ENCODE measurements at regions not wholly inside any gene's neighbourhood (a gene's known extent, or its start where the extent isn't known, plus 50 kb on each side); places are given as distances from the start of the nearest gene placed in this dataset.

DNA sequence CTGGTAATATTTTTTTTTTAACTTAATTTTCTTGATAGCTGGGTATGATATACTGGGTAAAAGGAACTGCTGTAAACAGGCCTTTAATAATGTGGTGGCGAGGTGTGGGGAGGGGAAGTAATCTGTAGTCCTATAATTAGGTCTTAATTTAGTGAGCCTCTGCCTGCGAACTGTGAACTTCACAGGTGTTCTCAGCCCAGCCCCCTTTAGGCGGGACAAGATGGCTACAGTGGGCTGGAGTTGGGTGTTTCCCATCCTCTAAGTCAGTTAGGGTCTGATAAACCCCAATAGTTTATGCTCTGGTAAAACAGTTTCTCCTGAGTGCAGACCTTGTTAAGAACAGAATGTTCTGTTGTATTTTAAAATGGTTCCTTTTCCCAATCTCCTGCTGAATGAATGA lies 97.6 kb upstream of the SERP2 start:
- H3K4me1 ChIP-seq = peaks cover 35 to 45% of the 10 kb centered on the region in 2 donors
- H3K27ac ChIP-seq = peak overlapping the region in 1 of 4 donors; percentile 90

DNA sequence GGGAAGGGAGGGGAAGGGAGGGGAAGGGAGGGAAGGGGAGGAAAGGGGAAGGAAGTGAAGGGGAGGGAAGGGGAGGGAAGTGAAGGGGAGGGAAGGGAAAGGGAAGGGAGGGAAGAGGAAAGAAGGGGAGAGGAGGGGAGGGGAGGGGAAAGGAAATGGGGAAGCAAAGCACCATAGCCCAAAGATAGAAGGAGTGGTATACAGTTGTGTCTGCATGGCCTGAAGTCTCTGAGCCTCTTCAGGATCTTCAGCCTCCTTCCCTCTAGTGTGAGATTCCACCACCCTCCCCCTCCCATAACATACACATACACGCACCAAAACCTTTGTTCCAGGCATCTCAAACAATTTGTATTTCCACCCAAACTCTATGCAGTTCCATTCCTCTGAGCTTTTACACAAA lies 96.2 kb upstream of the SERP2 start:
- ATAC-seq (no peak), DNase-seq (no peak)
- H3K9me3 ChIP-seq = no peaks in the 10 kb centered on the region
- H3K4me3 ChIP-seq = no peak overlapping the region
- in situ Hi-C loops (cut with MboI; ENCODE audit: low sequenced_read_pairs in 4 of 4) (no loop called here), intact Hi-C loops (cut with DNase I; ENCODE audit: low total_unique reads) (no loop called here)
- peak overlapping the region in 2 of 4 donors; percentile 1 to 22 for H3K27ac ChIP-seq
- H3K36me3 ChIP-seq = no peaks in the 10 kb centered on the region
- no peak for TF ChIP-seq POLR2A (IDR thresholded peaks at IDR 0.05)
- TF ChIP-seq, protein P1, sequence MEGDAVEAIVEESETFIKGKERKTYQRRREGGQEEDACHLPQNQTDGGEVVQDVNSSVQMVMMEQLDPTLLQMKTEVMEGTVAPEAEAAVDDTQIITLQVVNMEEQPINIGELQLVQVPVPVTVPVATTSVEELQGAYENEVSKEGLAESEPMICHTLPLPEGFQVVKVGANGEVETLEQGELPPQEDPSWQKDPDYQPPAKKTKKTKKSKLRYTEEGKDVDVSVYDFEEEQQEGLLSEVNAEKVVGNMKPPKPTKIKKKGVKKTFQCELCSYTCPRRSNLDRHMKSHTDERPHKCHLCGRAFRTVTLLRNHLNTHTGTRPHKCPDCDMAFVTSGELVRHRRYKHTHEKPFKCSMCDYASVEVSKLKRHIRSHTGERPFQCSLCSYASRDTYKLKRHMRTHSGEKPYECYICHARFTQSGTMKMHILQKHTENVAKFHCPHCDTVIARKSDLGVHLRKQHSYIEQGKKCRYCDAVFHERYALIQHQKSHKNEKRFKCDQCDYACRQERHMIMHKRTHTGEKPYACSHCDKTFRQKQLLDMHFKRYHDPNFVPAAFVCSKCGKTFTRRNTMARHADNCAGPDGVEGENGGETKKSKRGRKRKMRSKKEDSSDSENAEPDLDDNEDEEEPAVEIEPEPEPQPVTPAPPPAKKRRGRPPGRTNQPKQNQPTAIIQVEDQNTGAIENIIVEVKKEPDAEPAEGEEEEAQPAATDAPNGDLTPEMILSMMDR (IDR thresholded peaks at IDR 0.05 in 4 of 5, conservative IDR thresholded peaks at IDR 0.05 in 1 of 5) = no peak
- H3K27me3 ChIP-seq = no peaks in the 10 kb centered on the region
- H3K4me1 ChIP-seq = peaks cover 22 to 31% of the 10 kb centered on the region in 2 donors

More for the DNA sequence above, 97.6 kb upstream of the SERP2 start:
- H3K27me3 ChIP-seq = no peaks in the 10 kb centered on the region
- no peak overlapping the region for H3K4me3 ChIP-seq
- DNase-seq (no peak), ATAC-seq (no peak)
- TF ChIP-seq, protein P1 (IDR thresholded peaks at IDR 0.05 in 4 of 5, conservative IDR thresholded peaks at IDR 0.05 in 1 of 5) = no peak
- no peak for TF ChIP-seq POLR2A (IDR thresholded peaks at IDR 0.05)
- in situ Hi-C loops (cut with MboI; ENCODE audit: low sequenced_read_pairs in 4 of 4) (no loop called here), intact Hi-C loops (cut with DNase I; ENCODE audit: low total_unique reads) (no loop called here)
- no peaks in the 10 kb centered on the region for H3K9me3 ChIP-seq
- H3K36me3 ChIP-seq = no peaks in the 10 kb centered on the region

DNA sequence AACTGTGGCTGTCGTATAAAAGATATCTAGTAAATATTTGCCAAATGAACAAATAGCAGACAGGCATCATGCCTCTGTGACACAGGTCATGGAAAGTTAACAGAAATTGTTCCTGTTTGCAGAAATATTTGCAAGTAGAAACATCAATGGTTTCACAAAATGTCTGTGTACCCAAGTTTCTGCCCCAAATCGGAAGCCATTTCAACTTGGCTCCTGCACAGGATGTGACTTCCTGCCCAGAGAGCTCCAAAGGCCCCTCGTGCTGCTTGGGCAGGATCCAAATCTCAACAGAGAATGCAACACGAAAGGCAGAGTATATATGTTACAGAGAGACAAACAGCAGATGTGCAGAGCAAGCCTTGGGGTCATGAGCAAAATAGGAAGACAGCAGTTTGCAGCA lies 95.5 kb upstream of the SERP2 start:
- H3K27me3 ChIP-seq = no peaks in the 10 kb centered on the region
- H3K4me3 ChIP-seq = no peak overlapping the region
- no peaks in the 10 kb centered on the region for H3K36me3 ChIP-seq
- in situ Hi-C loops (cut with MboI; ENCODE audit: low sequenced_read_pairs in 4 of 4) = no loop called here
- H3K4me1 ChIP-seq = peaks cover 18 to 25% of the 10 kb centered on the region in 2 donors
- ATAC-seq = no peak
- intact Hi-C loops (cut with DNase I; ENCODE audit: low total_unique reads) = no loop called here
- no peak for TF ChIP-seq POLR2A (IDR thresholded peaks at IDR 0.05)
- TF ChIP-seq, protein P1 (IDR thresholded peaks at IDR 0.05 in 4 of 5, conservative IDR thresholded peaks at IDR 0.05 in 1 of 5) = no peak
- peak overlapping the region in 2 of 4 donors; percentile 7 to 22 for H3K27ac ChIP-seq
- no peak for DNase-seq
- no peaks in the 10 kb centered on the region for H3K9me3 ChIP-seq

DNA sequence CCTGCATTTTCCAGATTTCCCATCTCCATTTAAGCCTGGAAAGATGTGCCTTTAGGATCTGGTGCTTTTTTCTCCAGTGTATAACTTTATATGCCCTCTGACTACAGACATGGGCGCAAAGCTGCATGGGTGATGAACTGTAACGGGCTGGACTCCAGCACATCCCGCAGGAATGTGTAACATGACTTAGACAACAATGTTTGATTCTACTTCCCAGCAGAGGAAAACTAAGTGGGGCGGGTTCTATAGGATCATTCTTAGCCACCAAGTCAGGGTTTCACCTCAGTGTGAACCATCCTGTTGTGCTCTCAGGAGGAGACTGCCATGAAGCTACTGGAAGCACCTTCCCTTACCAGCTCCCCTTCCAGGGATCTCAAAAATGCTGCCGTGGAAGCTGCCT lies 93.2 kb upstream of the SERP2 start:
- in situ Hi-C loops (cut with MboI; ENCODE audit: low sequenced_read_pairs in 4 of 4) = no loop called here

More for the DNA sequence above, 93.2 kb upstream of the SERP2 start:
- Histone ChIP-seq H3K4me3 (no peak overlapping the region), H3K36me3 (no peaks in the 10 kb centered on the region), H3K27ac (no peak overlapping the region), H3K27me3 (no peaks in the 10 kb centered on the region), H3K9me3 (no peaks in the 10 kb centered on the region), H3K4me1 (peaks cover under 1 to 12% of the 10 kb centered on the region in 2 donors)
- intact Hi-C loops (cut with DNase I; ENCODE audit: low total_unique reads) = no loop called here
- TF ChIP-seq, protein P1 (IDR thresholded peaks at IDR 0.05 in 4 of 5, conservative IDR thresholded peaks at IDR 0.05 in 1 of 5) = no peak
- TF ChIP-seq POLR2A (IDR thresholded peaks at IDR 0.05) = no peak
- DNase-seq = no peak
- ATAC-seq = no peak
